Stimulated activated CD4-positive, alpha-beta T cell treated with anti-CD3 and anti-CD28 coated beads, Interleukin-12 subunit alpha, Interleukin-12 subunit beta, amount 100 ng/mL, for 48 hours (primary cell): ENCODE measurements at regions not wholly inside any gene's neighbourhood (a gene's known extent, or its start where the extent isn't known, plus 50 kb on each side); places are given as distances from the start of the nearest gene placed in this dataset.
"Not testable (repeated sequence)": the region's sequence is repeated elsewhere in the genome, so short reads cannot be mapped to it uniquely, and the experiment has no call there.

Experiments used
- DNase-seq, 3 donors: peaks; one replicate each; pipeline ENCODE4 v3.0.0-alpha.2; 2020; ENCODE audit warnings: low read depth in 2 of 3, low spot score in 1 of 3

DNA sequence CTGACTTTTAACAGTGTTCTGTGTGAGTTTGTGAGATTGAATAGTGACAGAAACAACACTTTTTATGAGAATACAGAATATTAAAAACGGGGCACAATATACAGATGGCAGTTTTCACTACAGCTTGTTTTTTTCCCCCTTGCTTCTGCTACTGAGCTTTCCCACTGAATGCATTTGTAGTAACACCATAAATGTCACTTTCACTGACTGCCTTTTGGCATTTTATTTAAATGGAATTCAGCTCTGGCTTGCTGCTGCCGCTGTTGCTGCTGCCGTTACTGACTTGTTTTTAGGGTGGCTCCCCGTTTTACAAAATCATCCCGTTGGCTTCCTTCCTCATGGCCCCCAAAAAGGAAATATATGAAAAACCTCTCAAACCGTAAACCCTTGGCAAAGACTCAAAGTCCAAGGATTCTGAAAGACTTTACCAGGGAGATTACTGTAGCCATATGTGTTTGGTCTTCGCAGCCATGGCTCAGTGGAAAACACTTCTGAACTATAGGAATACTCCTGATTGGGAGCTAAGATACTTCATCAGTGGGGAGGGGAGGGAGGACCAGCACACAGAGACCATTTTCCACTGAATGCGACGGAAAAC lies 151.0 kb downstream of the NUF2 start:
- DNase-seq = no peak

DNA sequence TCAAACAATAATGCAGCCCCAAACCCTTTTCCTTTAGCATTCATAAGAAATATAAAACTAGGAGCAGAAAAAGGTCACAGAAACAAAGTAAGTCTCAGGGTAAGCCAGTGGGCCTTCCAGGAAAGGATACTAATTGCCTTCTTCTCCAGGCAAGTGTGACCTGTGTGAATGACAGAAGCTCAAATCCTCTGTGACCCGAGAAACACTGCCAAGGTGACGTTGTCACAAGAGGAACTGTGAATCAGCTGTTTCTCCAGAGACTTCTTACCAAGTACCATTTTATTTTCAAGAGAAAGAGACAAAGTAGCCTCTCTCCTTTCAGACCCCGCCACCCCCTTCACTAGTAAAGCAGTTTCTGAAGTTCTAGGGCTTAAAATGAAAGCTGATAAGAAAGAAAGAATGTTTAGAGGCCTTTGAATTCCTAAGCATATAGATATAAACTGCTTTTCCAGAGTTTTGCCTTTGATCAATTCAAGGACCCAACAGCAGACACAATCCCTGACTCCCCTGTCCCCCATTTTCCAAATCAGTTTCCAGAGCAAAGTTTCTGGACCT lies 155.6 kb downstream of the NUF2 start:
- DNase-seq = no peak

DNA sequence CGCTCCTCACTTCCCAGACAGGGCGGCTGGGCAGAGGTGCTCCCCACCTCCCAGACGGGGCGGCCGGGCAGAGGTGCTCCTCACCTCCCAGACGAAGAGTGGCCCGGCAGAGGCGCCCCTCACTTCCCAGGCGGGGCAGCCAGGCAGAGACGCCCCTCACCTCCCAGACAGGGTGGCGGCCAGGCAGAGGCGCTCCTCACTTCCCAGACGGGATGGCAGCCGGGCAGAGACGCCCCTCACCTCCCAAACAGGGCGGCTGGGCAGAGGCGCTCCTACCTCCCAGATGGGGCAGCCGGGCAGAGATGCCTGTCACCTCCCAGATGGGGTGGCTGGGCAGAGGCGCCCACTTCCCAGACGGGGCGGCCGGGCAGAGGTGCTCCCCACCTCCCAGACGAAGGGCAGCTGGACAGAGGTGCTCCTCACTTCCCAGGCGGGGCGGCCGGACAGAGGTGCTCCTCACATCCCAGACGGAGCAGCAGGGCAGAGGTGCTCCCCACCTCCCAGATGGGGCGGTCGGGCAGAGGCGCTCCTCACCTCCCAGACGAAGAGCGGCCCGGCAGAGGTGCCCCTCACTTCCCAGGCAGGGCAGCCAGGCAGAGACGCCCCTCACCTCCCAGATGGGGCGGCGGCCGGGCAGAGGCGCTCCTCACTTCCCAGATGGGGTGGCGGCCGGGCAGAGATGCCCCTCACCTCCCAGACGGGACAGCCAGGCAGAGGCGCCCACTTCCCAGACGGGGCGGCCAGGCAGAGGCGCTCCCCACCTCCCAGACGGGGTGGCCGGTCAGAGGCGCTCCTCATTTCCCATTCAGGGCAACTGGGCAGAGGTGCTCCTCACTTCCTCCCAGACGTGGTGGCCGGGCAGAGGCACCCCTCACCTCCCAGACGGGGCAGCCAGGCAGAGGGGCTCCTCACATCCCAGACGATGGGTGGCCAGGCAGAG lies 176.9 kb downstream of the NUF2 start:
- DNase-seq = not testable (repeated sequence)

- DNase-seq = no peak
These were observed 182.7 kb downstream of the NUF2 start for GRCh38 chr1:163504331-163504978.

GRCh38 chr1:163509114-163509513 lies 187.4 kb downstream of the NUF2 start:
- no peak for DNase-seq

DNA sequence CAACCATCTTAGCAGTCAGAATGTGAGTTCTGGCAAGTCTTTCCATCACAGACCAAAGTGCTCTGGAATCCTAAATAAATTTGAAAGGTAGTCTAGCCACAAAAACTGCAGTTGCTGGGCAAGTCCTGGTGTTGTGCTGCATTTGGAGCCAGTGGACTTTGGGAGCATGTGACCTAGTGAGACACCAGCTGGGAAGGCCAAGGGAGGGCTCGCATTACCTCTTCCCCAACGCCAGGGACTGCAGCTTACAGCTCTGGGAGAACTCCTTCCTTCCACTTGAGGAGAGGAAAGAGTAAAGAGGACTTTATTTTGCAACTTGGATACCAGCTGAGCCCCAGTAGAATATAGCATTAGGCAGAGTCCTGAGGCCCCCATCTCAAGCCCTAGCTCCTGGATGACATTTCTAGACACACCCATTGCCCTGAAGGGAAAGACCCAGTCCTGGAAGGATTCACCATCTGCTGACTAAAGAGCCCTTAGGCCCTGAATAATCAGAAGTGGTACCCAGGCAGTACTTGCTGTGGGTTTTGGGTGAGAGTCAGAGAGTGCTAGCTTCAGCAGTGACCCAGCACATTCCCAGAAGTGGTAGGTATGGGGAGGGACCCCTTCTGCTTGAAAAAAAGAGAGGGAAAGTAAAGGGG lies 190.7 kb downstream of the NUF2 start:
- no peak for DNase-seq

GRCh38 chr1:163523375-163524029 lies 201.7 kb downstream of the NUF2 start:
- no peak for DNase-seq

DNA sequence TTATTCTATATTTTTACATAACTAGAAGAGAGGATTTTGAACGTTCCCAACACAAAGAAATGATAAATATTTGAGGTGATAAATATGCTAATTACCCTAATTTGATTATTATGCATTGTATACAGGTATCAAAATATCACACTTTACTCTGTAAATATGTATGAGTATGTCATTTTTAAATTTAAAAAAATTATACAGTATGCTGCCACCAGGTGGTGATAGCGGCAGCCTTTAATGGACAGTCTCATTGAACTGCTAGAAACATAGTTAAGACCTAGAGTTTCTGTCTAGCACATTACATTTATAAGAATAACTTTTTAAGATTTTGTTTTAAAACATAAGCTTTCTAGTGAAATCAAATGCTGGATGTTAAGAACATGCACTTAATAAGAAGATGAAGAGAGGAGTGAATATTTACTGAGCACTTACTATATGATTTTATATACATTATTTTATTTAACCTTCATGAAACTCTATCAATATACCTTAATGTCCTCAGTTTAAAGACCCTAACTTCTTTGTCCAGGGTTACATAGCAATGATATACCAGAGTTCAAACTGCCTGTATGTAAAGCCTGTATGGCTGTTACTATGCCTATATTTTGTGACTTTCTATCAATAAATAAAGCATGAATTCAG lies 207.1 kb downstream of the NUF2 start:
- DNase-seq = peak in 2 of 3 donors; percentile 2 to 8

DNA sequence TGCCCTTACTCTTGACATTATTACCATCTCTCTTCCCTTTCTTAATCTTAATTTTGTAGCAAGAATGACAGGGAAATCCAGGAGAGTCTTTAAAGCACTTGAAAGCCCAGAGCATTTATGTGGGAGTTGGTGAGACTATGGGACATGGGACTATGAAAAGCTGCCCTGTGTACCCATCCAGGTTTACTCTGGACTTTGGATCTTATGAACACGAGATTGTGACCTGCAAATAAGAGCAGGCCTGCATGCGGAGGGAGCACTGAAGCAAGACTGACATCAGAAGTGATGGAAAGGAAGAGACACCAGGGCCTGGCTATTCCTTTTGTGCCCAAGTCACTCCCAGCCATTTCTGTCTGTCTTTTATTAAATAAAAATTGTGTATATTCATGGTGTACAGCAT lies 209.6 kb downstream of the NUF2 start:
- DNase-seq = no peak

GRCh38 chr1:163535401-163535800 lies 213.6 kb downstream of the NUF2 start:
- DNase-seq = no peak

DNA sequence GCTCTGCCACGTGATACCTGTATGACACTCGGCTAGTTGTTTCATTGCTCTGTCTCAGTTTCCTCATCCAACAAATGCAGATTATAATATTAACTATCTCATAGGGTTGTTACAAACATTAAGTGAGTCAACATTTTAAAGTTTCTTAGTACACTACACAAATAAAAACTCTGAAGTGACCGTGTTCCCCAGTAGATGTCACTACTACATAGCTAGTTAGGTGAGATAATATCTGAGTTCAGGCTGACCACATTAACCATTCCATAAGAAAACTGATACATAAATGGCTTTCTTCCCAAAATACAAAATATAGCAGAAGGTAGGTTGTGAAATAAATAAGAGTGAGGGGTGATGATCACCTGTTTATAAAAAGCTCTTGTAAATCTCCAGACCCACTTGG lies 214.1 kb downstream of the NUF2 start:
- no peak for DNase-seq

- DNase-seq = no peak
These were observed 216.1 kb downstream of the NUF2 start for GRCh38 chr1:163537809-163538208.

DNA sequence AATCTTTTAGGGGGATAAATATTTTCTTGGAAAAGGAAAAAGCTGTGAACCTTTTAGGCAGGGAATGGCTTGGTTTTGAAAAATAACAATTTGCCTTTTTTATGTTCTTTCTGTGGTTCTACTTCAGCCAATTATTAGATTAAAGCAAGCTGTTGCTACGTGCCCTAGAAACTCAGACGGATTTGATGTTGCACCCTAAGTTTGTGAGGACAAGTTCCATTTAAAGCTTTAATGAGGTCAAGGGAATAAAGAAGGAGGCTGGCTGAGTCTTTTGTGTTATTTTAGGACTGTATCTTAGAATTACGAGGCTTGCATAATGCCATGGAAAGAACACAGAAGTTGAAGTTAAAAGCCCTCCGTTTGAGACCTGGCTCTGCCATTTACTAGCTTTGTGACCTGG lies 216.9 kb downstream of the NUF2 start:
- DNase-seq = no peak

DNA sequence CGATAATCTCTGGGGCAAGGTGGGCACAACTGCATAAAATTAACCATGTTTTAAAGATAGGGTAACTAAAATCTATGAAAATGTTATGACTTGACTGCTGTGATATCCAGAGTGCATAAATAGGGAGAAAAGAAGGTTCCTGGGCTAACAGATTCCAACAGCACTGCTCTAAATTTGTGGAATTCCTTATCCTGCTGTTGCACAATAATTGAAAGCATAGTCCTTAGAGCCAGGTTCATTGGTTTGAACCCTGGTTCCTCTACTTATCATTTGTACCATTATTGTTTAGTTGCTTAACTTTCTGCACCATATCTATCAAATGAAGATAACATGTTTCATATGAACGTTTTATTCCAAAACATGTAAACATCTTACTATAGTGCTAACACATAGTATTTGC lies 219.0 kb downstream of the NUF2 start:
- no peak for DNase-seq

DNA sequence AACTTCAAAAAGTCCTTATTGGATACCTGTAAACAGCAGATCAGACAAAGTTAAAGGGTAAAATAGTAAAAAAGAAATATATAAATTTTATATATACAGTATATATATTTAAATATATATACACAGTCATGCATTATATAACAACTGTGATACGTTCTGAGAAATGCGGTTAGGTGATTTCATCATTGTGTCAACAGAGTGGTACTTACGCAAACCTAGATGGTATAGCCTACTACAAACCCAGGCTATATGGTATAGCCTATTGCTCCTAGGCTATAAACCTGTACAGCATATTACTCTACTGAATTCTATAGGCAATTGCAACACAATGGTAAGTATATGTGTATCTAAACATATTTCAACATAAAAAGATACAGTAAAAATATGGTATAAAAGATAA lies 222.7 kb downstream of the NUF2 start:
- no peak for DNase-seq

DNA sequence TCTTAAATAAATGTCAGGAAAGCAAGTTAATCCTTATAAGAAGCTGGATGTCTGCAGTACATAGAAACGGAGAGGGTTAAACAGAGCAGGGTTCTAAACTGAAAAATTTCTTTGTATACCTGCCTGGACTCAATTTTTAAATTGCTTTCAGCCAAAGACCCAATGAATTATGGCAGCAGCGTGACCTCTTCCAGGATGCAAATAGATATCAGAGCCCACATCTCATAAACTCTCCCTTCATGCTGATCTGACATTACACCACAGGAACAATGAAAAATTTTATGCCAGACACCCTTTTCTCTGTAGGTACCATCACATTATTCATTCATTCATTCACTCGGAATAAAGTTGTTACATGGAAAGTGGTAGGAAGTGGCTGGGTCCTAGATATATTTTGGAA lies 236.4 kb downstream of the NUF2 start:
- DNase-seq = no peak

DNA sequence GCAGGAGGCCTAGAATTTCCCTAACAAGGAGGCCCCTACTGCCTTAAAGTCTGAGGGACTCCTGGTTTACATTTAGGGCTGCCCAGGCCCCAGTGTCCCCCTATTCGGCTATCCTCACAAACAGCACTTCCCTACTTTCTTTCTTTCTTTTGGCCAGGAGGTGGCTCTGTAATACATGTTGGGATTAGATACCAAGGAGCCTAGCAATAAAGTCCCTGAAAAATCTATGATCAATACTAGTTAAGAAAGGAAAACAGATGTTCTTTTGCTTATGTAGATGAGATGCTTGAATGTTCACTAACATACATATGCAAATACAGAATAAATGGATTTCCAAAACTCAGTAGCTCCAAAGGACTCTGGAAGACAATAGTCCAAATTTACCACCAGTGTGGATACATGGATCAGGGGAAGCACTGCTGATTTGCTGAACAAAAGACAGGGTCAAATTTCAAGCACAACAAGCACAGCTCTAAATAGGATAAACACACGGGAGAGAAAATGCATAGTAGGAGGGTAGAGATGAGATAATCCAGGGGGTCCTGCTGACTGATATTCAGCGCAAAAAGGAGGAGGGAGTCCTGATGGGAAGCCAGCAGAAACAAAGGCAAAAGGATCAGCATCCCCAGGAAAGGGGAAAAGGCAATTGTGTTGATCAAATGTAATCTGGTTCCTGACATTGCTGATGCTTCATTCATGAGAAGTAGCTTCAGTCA lies 240.0 kb downstream of the NUF2 start:
- no peak for DNase-seq

DNA sequence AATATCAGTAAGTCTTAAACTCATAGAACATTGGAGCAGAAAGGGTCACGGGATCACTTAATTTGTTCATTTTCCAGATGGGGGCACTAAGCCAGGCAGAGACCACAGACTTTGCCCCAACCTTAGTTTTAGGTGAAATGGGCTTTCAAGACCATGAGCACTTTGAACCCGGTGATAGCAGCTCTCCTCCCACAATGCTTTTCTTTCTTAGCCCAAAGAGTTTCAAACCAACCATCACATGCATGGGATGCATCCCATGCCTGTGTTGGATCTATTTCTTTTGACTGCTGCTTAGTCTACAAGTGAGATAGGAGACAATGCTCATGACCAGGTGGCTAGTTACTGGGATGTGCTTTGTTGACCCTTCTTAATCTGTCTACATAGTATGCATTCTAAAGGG lies 240.6 kb downstream of the NUF2 start:
- DNase-seq = no peak

DNA sequence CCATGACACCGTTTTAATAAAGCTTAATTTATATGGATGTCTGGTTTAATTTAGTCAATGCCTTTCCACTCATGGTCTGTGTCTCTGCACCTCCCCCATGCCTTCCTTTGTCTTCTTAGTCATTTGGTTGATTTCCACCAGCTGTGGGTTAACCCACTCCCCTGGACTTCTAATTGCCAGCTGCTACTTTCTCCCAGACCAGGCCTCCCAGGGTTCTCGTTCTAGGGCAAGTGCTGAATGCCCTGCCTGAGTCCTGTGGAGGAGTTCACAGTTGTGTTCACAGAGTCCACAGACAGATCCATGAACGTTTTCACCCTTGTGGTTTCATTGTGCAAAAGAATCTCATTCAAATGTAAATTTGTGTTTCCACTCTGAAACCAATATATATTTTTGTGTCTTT lies 243.4 kb downstream of the NUF2 start:
- DNase-seq = no peak

DNA sequence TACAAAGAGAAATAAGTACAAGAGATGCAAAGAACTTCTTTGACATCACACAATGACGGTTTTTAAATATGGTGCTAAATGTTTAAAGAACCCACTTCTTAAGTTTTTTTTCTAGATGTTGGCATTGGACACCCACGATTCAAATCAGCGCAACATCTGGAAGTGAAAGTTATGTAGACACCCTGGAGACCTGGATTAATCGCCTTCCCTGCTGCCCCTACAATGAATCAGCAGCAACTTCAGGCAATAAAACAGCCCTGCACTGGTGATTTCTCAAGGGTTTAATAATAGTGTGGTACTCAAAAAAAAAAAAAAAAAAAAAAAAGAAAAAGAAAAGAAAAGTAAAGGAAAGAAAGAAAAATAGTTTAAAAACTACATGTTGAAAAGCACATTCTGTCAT lies 248.3 kb downstream of the NUF2 start:
- DNase-seq = no peak
